ENCODE measurements at regions not wholly inside any gene's neighbourhood (a gene's known extent, or its start where the extent isn't known, plus 50 kb on each side); places are given as distances from the start of the nearest gene placed in this dataset.
"Not testable (repeated sequence)": the region's sequence is repeated elsewhere in the genome, so short reads cannot be mapped to it uniquely, and the experiment has no call there.

DNA sequence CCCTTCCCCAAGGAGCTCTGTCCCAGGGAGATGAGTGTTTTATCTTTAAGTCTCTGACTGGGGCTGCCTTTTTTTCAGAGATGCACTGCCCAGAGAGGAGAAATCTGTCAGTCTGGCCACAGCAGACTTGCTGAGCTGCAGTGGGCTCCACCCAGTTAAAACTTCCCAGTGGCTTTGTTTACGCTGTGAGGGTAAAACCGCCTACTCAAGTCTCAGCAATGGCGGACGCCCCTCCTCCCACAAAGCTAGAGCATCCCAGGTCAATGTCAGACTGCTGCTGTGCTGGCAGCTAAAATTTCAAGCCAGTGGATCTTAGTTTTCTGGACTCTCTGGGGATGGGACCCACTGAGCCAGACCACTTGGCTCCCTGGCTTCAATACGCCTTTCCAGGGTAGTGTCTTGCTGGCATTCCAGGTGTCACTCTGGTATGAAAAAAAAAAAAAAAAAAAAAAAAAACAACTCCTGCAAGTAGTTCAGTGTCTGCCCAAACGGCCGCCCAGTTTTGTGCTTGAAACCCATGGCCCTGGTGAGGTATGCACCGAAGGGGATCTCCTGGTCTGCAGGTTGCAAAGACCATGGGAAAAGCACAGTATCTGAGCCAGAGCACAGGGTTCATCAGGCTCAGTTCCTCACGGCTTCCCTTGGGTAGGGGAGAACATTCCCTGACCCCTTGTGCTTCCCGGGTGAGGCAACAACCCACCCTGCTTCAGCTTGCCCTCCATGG lies 1616.1 kb upstream of the ADGRL3 start:
- in situ Hi-C loops (cut with HindIII; ENCODE audit: low sequenced_read_pairs), result no loop called here

DNA sequence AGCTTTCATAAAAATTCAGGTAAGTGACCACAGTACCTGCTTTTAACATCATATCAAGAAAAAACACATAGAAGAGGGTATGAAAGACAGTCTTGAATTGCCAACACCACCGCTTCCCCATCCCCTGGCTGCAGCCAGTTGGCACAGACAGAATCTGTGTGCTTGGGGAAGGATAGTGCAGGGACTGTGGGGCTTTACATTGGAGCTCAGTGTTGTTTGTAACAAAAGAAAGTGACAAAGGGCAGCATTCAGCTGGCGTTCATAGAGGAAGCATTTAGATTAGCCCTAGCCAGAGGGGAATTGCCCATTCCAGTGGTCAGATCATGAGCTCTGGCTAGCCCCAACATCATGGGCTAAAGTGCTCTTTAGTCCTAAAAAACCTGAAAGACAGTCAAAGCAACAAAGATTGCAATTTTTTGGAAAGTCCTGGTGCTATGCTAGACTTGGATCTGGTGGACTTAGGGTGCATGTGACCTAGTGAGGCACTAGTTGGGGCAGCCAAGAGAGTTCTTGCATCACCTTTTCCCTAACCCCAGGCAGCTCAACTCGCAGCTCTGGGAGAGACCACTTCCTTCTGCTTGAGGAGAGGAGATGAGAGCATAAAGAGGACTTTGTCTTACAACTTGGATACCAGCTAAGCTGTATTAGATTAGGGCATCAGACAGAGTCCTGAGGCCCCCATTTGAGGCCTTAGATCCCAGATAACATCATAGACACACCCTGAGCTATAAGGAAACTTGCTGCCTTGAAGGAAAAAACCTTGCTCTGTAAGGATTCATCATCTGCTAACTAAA lies 1602.4 kb upstream of the ADGRL3 start:
- in situ Hi-C loops (cut with HindIII; ENCODE audit: low sequenced_read_pairs), result no loop called here

DNA sequence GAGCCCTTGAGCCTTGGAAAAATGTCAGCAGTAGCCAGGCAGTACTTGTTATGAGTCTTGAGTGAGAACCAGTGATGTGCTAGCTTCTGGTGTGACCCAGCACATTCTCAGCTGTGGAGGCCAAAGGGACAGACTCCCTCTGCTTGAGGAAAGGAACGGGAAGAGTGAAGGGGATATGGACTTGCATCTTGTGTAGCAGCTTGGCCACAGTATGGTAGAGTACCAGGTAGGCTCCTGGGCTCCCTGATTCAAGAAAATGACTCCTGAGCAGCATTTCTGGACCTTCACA lies 1601.9 kb upstream of the ADGRL3 start:
- in situ Hi-C loops (cut with HindIII; ENCODE audit: low sequenced_read_pairs), result no loop called here

DNA sequence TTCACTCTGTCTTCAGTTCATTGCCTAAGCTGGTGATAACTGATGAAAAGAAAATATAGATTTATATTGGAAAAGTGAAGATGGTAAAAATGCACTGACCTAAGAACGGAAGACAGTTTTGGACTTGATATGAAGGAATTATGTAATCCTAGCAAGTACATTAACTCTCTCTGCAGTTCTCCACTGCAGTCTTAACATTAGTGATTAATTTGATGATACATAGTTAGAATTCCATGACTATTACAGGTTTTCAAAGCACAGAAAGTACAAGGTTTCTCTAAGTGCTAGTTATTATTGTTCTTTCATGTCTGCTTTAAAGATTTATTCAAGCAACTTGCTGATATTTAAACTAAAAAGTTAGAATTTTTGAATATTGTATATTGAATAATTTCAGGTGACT lies 1591.7 kb upstream of the ADGRL3 start:
- in situ Hi-C loops (cut with HindIII; ENCODE audit: low sequenced_read_pairs), result no loop called here

DNA sequence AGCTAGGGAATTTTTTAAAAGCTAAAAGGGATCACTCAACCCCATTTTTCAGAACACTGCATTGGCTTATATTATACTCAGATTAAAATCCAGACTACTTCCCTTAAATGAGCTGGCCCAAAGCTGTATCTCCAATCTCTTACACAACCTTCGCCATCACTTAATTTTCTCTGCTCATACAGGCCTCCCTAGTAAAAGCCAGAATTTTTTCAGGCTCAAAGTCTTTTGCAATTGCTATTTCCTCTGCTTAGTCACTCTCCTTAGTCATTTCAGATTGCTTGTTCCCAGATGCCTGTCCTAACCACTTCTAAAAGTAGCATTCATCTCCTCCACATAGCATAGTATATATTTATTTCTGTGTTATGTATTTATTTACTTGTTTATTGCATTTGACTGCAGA lies 1587.9 kb upstream of the ADGRL3 start:
- in situ Hi-C loops (cut with HindIII; ENCODE audit: low sequenced_read_pairs), result no loop called here

DNA sequence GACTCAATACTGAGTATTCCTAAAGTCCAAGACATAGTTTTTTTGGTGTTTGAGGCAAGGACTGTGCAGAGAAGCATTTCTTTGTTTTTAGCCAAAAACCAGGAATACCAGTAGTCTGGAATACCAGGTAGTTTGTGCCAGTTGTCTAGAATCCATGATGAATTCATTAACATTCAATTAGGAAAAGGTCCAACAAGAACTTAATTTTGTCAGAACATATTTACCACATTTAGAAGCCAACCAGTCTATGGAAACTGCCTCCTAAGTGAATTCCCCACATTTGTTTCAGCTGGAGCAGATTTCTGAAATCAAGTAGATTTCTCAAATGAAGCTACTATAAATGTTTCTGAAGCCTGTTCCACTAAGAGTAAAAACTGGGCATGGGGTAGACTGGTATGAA lies 1584.8 kb upstream of the ADGRL3 start:
- in situ Hi-C loops (cut with HindIII; ENCODE audit: low sequenced_read_pairs), result no loop called here

DNA sequence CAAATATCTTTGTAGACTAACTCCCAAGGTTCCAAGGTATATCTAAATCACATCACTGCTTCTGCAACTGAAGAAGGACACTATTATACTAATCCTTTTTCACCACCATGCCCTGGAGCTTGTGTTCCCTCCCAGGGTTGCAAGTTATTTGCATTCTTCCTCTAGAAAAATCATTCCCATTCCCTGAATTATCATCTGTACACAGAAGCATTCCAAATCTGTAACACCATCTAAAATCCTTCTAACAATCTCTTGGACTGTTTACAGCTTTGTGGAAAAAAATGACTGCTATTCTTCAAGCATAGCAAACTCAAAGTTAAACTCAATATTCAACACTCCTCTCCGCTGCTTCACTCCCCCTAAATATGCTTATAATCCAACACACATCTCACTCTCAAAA lies 1570.8 kb upstream of the ADGRL3 start:
- in situ Hi-C loops (cut with HindIII; ENCODE audit: low sequenced_read_pairs), result no loop called here

DNA sequence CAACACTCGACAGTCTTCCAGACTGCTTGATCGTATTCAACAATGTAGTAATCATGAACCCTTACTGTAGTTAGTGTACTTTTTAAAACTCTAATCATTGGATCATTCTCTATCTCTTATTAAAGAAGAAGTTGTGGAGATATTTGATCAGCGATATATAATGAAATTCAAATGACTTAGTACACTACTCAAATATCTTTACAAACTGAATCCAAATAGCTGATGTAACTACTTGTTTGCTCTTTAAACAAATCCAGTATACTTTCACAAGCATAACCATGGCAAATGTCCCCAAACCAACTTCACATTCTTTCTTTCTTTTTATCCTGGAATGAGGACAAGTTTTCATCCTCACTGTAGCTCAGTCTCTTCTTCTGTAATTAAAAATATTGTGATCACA lies 1569.9 kb upstream of the ADGRL3 start:
- in situ Hi-C loops (cut with HindIII; ENCODE audit: low sequenced_read_pairs), result no loop called here

DNA sequence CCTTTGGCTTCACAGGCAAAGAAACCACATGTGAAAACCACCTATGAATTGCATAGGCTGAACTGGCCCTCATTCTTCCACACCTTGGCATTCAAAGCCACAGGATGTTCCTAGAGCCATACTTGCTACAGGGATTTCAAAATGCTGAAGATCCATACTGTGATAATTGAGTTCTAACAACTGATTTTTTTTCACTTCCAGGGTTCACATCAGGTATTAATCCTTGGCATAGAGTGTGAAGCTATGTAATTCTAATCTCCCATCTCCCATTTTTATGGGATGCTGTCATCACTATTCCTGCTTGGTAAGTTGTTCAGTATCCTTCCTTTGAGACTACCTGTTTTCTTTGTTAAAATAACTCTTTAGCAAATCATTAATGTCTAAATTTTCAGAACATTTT lies 1569.2 kb upstream of the ADGRL3 start:
- in situ Hi-C loops (cut with HindIII; ENCODE audit: low sequenced_read_pairs), result no loop called here

DNA sequence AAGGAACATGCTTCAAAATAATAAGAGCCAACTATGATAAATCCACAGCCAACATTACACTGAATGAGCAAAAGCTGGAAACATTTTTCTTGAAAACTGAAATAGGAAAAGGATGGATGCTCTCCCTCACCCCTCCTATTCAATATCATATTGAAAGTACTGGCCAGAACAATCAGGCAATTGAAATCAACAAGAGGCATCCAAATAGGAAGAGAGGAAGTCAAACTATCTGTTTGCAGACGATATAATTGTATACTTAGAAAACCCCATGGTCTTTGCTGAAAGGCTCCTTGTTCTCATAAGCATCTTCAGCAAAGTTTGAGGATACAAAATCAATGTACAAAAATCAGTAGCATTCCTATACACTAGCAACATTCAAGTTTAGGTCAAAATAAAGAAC lies 1562.5 kb upstream of the ADGRL3 start:
- in situ Hi-C loops (cut with HindIII; ENCODE audit: low sequenced_read_pairs), result no loop called here

DNA sequence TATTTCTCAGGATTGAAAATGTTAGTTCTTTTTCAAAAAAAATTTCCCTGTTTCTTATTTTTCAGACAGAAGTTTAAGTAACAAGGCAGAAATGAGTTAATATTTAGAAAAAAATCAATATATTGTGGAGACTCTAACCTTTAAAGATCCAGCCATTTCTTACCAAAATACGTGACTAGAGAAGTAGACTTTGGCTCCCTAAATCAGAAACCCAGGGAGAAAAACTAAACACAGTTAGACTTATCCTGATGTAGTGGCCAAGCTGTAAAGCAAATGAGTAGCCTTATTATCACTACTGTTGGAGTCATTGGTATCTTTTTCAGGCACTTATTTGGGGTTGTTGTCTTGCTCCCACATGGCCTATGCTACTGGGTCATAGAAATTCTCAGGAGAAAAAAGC lies 1556.4 kb upstream of the ADGRL3 start:
- in situ Hi-C loops (cut with HindIII; ENCODE audit: low sequenced_read_pairs), result no loop called here

DNA sequence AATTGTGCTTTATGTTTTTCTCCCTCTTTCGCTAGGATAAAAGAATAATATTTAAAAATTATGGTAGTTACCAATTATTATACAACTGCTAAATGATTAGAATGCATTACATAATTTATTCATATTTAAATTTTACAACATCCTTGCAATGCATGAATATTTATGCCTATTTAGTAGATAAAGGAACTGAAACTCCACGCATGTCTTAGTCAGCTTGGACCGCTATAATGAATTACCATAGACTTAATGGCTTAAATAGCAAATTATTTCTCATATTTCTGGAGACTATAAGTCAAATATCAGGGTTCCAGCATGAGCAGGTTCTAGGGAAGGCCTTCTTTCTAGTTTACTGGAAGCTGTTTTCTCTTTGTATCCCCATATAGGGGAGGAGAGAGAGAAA lies 1555.4 kb upstream of the ADGRL3 start:
- in situ Hi-C loops (cut with HindIII; ENCODE audit: low sequenced_read_pairs), result no loop called here

DNA sequence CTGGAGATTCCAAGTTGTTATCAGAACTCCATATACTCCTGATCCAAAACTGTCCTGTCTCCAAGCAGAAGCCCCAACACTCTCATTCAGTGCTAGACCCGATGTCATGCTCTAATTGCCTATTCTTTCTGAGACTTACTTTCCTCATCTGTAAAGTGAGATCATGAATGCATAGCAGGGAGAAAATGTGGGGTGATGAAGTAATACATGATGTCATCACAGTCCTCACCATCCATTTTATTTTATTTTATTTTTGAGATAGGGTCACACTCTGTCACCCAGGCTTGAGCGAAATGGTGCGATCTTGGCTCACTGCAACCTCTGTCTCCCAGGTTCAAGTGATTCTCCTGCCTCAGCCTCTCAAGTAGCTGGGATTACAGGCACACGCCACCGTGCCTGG lies 1554.0 kb upstream of the ADGRL3 start:
- in situ Hi-C loops (cut with HindIII; ENCODE audit: low sequenced_read_pairs), result no loop called here

DNA sequence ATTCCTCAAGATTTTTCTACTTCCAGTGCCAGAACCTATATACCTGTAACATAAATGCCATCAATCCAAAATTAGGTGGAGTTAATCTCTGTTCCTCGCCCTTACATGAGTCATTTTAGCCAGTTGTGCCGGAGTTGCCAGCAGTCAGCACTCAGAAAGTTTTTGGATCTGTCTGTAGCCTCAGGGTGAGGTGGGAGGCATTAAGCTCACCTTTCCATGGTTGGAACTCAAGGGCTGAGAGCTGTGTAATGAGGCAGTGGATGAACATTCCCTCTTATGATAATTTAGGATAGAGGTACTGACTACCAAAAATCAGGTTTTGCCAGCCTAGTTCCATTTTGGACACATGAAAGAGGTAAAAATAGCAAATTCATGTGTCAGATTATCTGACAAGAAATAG lies 1553.1 kb upstream of the ADGRL3 start:
- in situ Hi-C loops (cut with HindIII; ENCODE audit: low sequenced_read_pairs), result no loop called here

DNA sequence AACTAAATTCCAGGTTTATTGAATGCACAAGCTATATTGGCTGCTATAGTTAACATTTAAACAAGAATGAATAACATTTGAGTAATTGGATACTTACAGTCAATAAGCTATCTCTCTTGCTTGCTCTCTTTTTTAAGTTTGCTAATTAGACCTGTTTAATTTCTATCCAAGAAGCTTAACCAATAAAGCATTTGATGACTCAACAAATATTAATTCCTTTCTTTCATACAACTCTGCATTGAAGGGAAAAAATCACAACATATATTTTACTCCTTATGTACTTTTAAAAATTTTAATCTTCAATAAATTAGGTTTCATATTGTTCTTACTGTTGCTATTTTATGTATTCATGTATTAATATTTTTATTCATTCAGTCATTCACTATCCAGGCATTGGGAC lies 1552.6 kb upstream of the ADGRL3 start:
- in situ Hi-C loops (cut with HindIII; ENCODE audit: low sequenced_read_pairs), result no loop called here

DNA sequence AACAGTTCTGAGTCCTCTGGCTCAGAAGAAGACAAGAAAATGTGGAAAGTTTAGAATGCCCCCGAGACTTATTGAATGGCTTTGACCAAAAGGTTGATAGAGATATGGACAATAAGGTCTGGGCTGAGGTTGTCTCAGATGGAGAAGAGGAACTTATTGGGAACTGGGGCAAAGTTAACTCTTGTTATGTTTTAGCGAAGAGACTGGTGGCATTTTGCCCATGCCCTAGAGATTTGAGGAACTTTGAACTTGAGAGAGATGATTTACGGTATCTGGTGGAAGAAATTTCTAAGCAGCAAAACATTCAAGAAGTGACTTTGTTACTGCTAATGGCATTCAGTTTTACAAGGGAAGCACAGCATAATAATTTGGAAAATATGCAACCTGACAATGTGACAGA lies 1549.3 kb upstream of the ADGRL3 start:
- in situ Hi-C loops (cut with HindIII; ENCODE audit: low sequenced_read_pairs), result no loop called here

DNA sequence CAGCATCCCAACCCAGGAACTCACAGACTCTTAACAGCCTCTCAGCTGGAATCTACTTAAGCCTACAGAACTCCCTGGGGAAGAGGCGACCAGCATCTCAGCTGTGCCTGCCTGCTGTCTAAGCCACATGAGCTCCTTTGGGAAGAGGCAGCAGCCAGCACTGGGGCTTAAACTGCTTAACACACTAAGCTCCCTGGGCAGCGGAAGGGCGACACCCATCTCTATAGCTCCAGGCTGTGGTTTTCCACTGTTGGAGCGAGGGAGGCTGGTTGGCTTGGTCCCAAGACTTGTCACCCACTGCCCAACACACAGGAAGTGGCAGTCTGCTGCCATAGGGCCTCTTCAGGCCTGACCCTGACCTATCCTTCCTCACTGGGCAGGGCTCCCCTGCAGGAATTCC lies 1544.1 kb upstream of the ADGRL3 start:
- in situ Hi-C loops (cut with HindIII; ENCODE audit: low sequenced_read_pairs), result no loop called here

DNA sequence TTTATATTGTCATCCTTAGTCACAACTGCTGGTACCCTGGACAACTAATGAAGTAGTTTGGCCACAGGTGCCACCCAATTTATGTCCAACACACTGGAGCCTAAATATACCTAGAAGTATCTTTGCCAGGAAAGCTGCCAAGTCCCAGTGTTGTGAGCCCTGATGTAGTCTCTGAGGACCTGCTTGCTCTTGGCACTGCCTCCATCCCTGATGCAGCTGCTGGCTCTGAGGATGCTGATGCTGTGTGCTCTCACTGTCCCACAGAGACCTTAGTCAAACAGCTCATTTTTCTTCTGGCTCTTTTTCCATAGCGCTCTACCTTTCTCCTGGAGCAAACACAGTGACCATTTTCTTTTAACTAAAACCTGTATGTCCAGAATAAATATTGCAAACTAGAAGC lies 1535.4 kb upstream of the ADGRL3 start:
- in situ Hi-C loops (cut with HindIII; ENCODE audit: low sequenced_read_pairs), result no loop called here

DNA sequence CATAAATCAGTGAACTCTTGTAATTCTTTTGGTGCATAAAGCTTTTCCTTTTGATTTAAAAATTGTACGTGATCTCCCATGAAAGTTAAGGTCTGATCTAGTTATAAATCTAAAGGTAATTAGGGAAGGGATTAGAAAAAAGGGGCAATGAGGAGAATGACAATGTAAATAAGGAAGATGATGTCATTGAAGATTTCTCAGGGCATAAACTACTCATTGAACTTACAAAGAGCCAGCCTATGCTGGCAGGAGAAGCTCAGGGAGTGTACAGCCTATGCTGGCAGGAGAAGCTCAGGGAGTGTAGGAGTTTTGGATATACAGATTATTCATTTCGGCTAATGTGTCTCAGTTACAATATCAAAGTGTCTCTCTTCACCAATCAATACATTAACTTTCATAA lies 1533.5 kb upstream of the ADGRL3 start:
- in situ Hi-C loops (cut with HindIII; ENCODE audit: low sequenced_read_pairs), result no loop called here

DNA sequence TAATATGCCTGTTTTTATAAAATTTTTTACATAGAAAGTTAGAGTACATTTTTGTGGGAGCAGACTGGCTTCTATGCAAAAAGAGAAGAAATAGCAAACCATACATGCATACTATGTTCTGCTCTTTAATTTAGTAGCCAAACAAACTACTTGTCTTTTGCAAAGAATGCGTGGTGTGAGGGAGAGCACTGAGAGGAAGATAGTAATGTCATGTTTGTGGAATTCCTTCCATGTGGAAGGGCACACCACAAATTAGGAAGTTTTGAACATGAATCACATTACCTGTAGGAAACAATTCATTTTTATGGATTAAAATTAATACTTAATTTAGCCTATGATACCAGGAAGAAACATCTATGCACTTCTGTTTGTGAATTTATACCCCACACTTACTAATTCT lies 1529.1 kb upstream of the ADGRL3 start:
- in situ Hi-C loops (cut with HindIII; ENCODE audit: low sequenced_read_pairs), result no loop called here

DNA sequence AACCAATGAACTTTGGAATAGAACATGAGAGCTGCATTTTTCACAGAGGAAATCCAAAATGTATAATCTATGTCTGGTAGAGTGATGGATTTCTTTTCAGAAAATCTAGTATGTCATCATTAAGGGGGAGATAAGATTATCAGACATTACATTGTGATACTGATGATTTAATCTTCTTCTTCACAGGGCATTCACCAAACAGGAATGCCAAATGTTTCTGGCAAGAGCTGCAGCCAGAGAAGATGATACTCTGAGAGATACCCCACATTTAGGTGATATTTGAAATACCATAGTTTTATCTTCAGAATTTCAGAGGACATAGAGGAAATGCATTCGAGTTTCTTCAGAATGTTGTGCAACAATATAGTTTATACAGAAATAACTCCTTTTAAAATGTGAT lies 1523.7 kb upstream of the ADGRL3 start:
- in situ Hi-C loops (cut with HindIII; ENCODE audit: low sequenced_read_pairs), result no loop called here

DNA sequence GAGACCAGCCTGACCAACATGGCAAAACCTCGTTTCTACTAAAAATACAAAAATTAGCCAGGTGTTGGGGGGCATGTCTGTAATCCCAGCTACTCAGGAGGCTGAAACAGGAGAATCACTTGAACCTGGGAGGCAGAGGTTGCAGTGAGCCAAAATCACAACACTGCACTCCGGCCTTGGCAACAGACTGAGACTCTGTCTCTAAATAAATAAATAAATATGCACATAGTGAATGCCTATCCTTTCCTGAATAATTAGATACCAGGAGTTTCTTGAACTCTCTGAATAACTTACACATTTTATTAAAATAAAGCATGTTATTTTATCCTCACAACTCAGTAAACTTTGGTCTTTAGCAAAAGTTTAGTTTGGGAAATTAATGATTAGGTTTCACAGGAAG lies 1523.1 kb upstream of the ADGRL3 start:
- in situ Hi-C loops (cut with HindIII; ENCODE audit: low sequenced_read_pairs), result not testable (repeated sequence)

DNA sequence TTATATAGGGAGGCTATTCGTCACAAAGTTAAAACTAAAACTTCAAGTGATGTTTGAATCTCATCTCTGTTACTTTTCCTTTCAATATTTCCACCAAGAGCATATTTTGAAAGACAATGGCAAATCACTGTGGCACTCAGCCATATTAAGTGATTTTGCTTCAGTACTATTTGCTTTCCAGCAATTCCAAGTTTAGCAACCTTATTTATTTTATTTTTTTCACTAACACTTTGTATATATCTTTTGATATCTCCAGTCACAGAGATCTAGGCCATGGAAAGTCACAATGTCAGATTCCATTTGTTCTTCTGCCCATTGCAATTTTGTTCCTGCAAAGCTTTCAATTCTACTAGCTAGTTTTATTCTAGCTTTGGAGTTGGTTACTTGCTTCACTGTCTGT lies 1514.5 kb upstream of the ADGRL3 start:
- in situ Hi-C loops (cut with HindIII; ENCODE audit: low sequenced_read_pairs), result no loop called here
